Stimulated activated naive CD8-positive, alpha-beta T cell treated with anti-CD3 and anti-CD28 coated beads, Interleukin-15, Interleukin-2, amounts not matched to agents 100 ng/mL and 50 ng/mL, for 24 hours (primary cell): ENCODE measurements at regions not wholly inside any gene's neighbourhood (a gene's known extent, or its start where the extent isn't known, plus 50 kb on each side); places are given as distances from the start of the nearest gene placed in this dataset.
"Not testable (repeated sequence)": the region's sequence is repeated elsewhere in the genome, so short reads cannot be mapped to it uniquely, and the experiment has no call there.

Experiments used
- H3K27ac Mint-ChIP-seq: one replicate; pipeline ENCODE4 v1.8.0; 2021; ENCODE audit warnings: mild to moderate bottlenecking, mixed read lengths
- H3K27me3 Mint-ChIP-seq: one replicate; pipeline ENCODE4 v1.8.0; 2021; ENCODE audit warnings: mixed read lengths
- H3K36me3 Mint-ChIP-seq: one replicate; pipeline ENCODE4 v1.8.0; 2021; ENCODE audit warnings: low read depth, mixed read lengths
- H3K4me1 Mint-ChIP-seq: one replicate; pipeline ENCODE4 v1.8.0; 2021; ENCODE audit warnings: low read depth, mixed read lengths
- H3K4me3 Mint-ChIP-seq: one replicate; pipeline ENCODE4 v1.8.0; 2021; ENCODE audit warnings: mild to moderate bottlenecking, mixed read lengths
- H3K9me3 Mint-ChIP-seq: one replicate; pipeline ENCODE4 v1.8.0; 2021; ENCODE audit warnings: mixed read lengths

GRCh38 chrX:43279341-43279808, 376.7 kb upstream of the MAOA start:
- H3K9me3 Mint-ChIP-seq = peaks cover 11% of the 10 kb centered on the region
- no peak overlapping the region for H3K4me3 Mint-ChIP-seq

GRCh38 chrX:43283187-43283586, 372.9 kb upstream of the MAOA start:
- Mint-ChIP-seq H3K9me3 (peaks cover 11% of the 10 kb centered on the region), H3K36me3 (no peaks in the 10 kb centered on the region), H3K27me3 (no peaks in the 10 kb centered on the region), H3K27ac (no peak overlapping the region), H3K4me3 (no peak overlapping the region), H3K4me1 (no peaks in the 10 kb centered on the region)

More at GRCh38 chrX:43279341-43279808, 376.7 kb upstream of the MAOA start:
- Mint-ChIP-seq H3K27me3 (no peaks in the 10 kb centered on the region), H3K27ac (no peak overlapping the region), H3K36me3 (no peaks in the 10 kb centered on the region), H3K4me1 (no peaks in the 10 kb centered on the region)

GRCh38 chrX:43311625-43312024, 344.5 kb upstream of the MAOA start:
- not testable (repeated sequence) for H3K4me3 Mint-ChIP-seq, H3K9me3 Mint-ChIP-seq, H3K36me3 Mint-ChIP-seq, H3K27me3 Mint-ChIP-seq, H3K27ac Mint-ChIP-seq, H3K4me1 Mint-ChIP-seq

GRCh38 chrX:43313035-43313434, 343.1 kb upstream of the MAOA start:
- Mint-ChIP-seq H3K27me3 (no peaks in the 10 kb centered on the region), H3K4me3 (no peak overlapping the region), H3K36me3 (no peaks in the 10 kb centered on the region), H3K4me1 (no peaks in the 10 kb centered on the region), H3K9me3 (no peaks in the 10 kb centered on the region), H3K27ac (no peak overlapping the region)

- H3K4me1 Mint-ChIP-seq = no peaks in the 10 kb centered on the region
Observed at GRCh38 chrX:43314525-43314924, 341.6 kb upstream of the MAOA start.

GRCh38 chrX:43315622-43316021, 340.5 kb upstream of the MAOA start:
- Mint-ChIP-seq H3K4me1 (no peaks in the 10 kb centered on the region), H3K4me3 (no peak overlapping the region), H3K27me3 (no peaks in the 10 kb centered on the region), H3K27ac (no peak overlapping the region), H3K9me3 (no peaks in the 10 kb centered on the region), H3K36me3 (no peaks in the 10 kb centered on the region)

More at GRCh38 chrX:43314525-43314924, 341.6 kb upstream of the MAOA start:
- Mint-ChIP-seq H3K27ac (no peak overlapping the region), H3K4me3 (no peak overlapping the region), H3K9me3 (no peaks in the 10 kb centered on the region), H3K36me3 (no peaks in the 10 kb centered on the region), H3K27me3 (no peaks in the 10 kb centered on the region)

- no peaks in the 10 kb centered on the region for H3K27me3 Mint-ChIP-seq
- H3K9me3 Mint-ChIP-seq = no peaks in the 10 kb centered on the region
- no peaks in the 10 kb centered on the region for H3K36me3 Mint-ChIP-seq
- H3K27ac Mint-ChIP-seq = no peak overlapping the region
- H3K4me1 Mint-ChIP-seq = no peaks in the 10 kb centered on the region
- no peak overlapping the region for H3K4me3 Mint-ChIP-seq
Observed at GRCh38 chrX:43316146-43316545, 340.0 kb upstream of the MAOA start.

GRCh38 chrX:43317378-43317777, 338.7 kb upstream of the MAOA start:
- Mint-ChIP-seq H3K4me3 (no peak overlapping the region), H3K27ac (no peak overlapping the region), H3K4me1 (no peaks in the 10 kb centered on the region), H3K9me3 (no peaks in the 10 kb centered on the region), H3K27me3 (no peaks in the 10 kb centered on the region), H3K36me3 (no peaks in the 10 kb centered on the region)

- Mint-ChIP-seq H3K9me3 (no peaks in the 10 kb centered on the region), H3K4me1 (no peaks in the 10 kb centered on the region), H3K27ac (no peak overlapping the region), H3K36me3 (no peaks in the 10 kb centered on the region), H3K27me3 (no peaks in the 10 kb centered on the region), H3K4me3 (no peak overlapping the region)
Observed at GRCh38 chrX:43328358-43328946, 327.6 kb upstream of the MAOA start.

- Mint-ChIP-seq H3K27ac (no peak overlapping the region), H3K9me3 (no peaks in the 10 kb centered on the region), H3K4me3 (no peak overlapping the region), H3K27me3 (no peaks in the 10 kb centered on the region), H3K36me3 (no peaks in the 10 kb centered on the region), H3K4me1 (no peaks in the 10 kb centered on the region)
Observed at GRCh38 chrX:43333543-43333942, 322.6 kb upstream of the MAOA start.

- no peaks in the 10 kb centered on the region for H3K27me3 Mint-ChIP-seq
- H3K4me3 Mint-ChIP-seq = no peak overlapping the region
- no peak overlapping the region for H3K27ac Mint-ChIP-seq
- no peaks in the 10 kb centered on the region for H3K36me3 Mint-ChIP-seq
- H3K4me1 Mint-ChIP-seq = peaks cover 16% of the 10 kb centered on the region
- no peaks in the 10 kb centered on the region for H3K9me3 Mint-ChIP-seq
Observed at GRCh38 chrX:43345166-43345565, 310.9 kb upstream of the MAOA start.

- Mint-ChIP-seq H3K4me3 (no peak overlapping the region), H3K4me1 (peaks cover 21% of the 10 kb centered on the region), H3K27me3 (no peaks in the 10 kb centered on the region), H3K27ac (no peak overlapping the region), H3K9me3 (no peaks in the 10 kb centered on the region), H3K36me3 (no peaks in the 10 kb centered on the region)
Observed at GRCh38 chrX:43349363-43349762, 306.7 kb upstream of the MAOA start.

- H3K36me3 Mint-ChIP-seq = no peaks in the 10 kb centered on the region
Observed at GRCh38 chrX:43350935-43351334, 305.2 kb upstream of the MAOA start.

GRCh38 chrX:43357741-43358140, 298.4 kb upstream of the MAOA start:
- Mint-ChIP-seq H3K9me3 (no peaks in the 10 kb centered on the region), H3K27me3 (no peaks in the 10 kb centered on the region), H3K27ac (no peak overlapping the region), H3K4me3 (no peak overlapping the region), H3K36me3 (no peaks in the 10 kb centered on the region), H3K4me1 (no peaks in the 10 kb centered on the region)

More at GRCh38 chrX:43350935-43351334, 305.2 kb upstream of the MAOA start:
- H3K4me1 Mint-ChIP-seq = peaks cover 12% of the 10 kb centered on the region
- no peaks in the 10 kb centered on the region for H3K9me3 Mint-ChIP-seq
- no peak overlapping the region for H3K27ac Mint-ChIP-seq
- no peaks in the 10 kb centered on the region for H3K27me3 Mint-ChIP-seq
- H3K4me3 Mint-ChIP-seq = no peak overlapping the region

GRCh38 chrX:43373032-43373431, 283.1 kb upstream of the MAOA start:
- Mint-ChIP-seq H3K4me1 (no peaks in the 10 kb centered on the region), H3K4me3 (no peak overlapping the region), H3K36me3 (no peaks in the 10 kb centered on the region), H3K9me3 (peaks cover 4% of the 10 kb centered on the region), H3K27ac (no peak overlapping the region), H3K27me3 (no peaks in the 10 kb centered on the region)

- H3K27ac Mint-ChIP-seq = no peak overlapping the region
- H3K27me3 Mint-ChIP-seq = no peaks in the 10 kb centered on the region
- no peak overlapping the region for H3K4me3 Mint-ChIP-seq
- no peaks in the 10 kb centered on the region for H3K4me1 Mint-ChIP-seq
- no peaks in the 10 kb centered on the region for H3K36me3 Mint-ChIP-seq
- H3K9me3 Mint-ChIP-seq = peaks cover 3% of the 10 kb centered on the region
Observed at GRCh38 chrX:43375136-43375535, 281.0 kb upstream of the MAOA start.
